ENCODE measurements at regions not wholly inside any gene's neighbourhood (a gene's known extent, or its start where the extent isn't known, plus 50 kb on each side); places are given as distances from the start of the nearest gene placed in this dataset.

GRCh38 chr2:42959234-42960001 lies 167.0 kb upstream of the HAAO start:
- TF ChIP-seq POLR2AphosphoS5 (IDR thresholded peaks at IDR 0.05; ENCODE audit: low read depth, low read length): no peak
- no peak for TF ChIP-seq POLR2A (IDR thresholded peaks at IDR 0.05; ENCODE audit: low read depth, low read length)
- TF ChIP-seq TAF1 (IDR thresholded peaks at IDR 0.05; ENCODE audit: low read depth, low read length): no peak
- TF ChIP-seq SPI1 (IDR thresholded peaks at IDR 0.05; ENCODE audit: low read depth, low read length): no peak
- TF ChIP-seq PAX5 (IDR thresholded peaks at IDR 0.05; ENCODE audit: insufficient read depth, low read length, severe bottlenecking): no peak
